ENCODE measurements at regions not wholly inside any gene's neighbourhood (a gene's known extent, or its start where the extent isn't known, plus 50 kb on each side); places are given as distances from the start of the nearest gene placed in this dataset.
"Not testable (repeated sequence)": the region's sequence is repeated elsewhere in the genome, so short reads cannot be mapped to it uniquely, and the experiment has no call there.

- not testable (repeated sequence) for DNase-seq (ENCODE audit: low read depth in 2 of 2)
These were observed 1414.7 kb downstream of the BRD1 start for GRCh38 chr22:48412931-48413330.

- DNase-seq (ENCODE audit: low read depth in 2 of 2) = no peak
These were observed 1417.1 kb downstream of the BRD1 start for GRCh38 chr22:48410536-48410935.

GRCh38 chr22:48407256-48407955, 1420.3 kb downstream of the BRD1 start:
- DNase-seq (ENCODE audit: low read depth in 2 of 2) = no peak

GRCh38 chr22:48406161-48406560, 1421.5 kb downstream of the BRD1 start:
- no peak for DNase-seq (ENCODE audit: low read depth in 2 of 2)

- no peak for DNase-seq (ENCODE audit: low read depth in 2 of 2)
These were observed 1421.9 kb downstream of the BRD1 start for GRCh38 chr22:48405741-48406140.

GRCh38 chr22:48404801-48405447, 1422.7 kb downstream of the BRD1 start:
- DNase-seq (ENCODE audit: low read depth in 2 of 2) = no peak

GRCh38 chr22:48403521-48404403, 1423.9 kb downstream of the BRD1 start:
- no peak for DNase-seq (ENCODE audit: low read depth in 2 of 2)

- no peak for DNase-seq (ENCODE audit: low read depth in 2 of 2)
These were observed 1425.1 kb downstream of the BRD1 start for GRCh38 chr22:48402591-48403031.

GRCh38 chr22:48401523-48401922, 1426.2 kb downstream of the BRD1 start:
- DNase-seq (ENCODE audit: low read depth in 2 of 2) = not testable (repeated sequence)

GRCh38 chr22:48398181-48398905, 1429.3 kb downstream of the BRD1 start:
- DNase-seq (ENCODE audit: low read depth in 2 of 2) = no peak

GRCh38 chr22:48397531-48398180, 1430.0 kb downstream of the BRD1 start:
- DNase-seq (ENCODE audit: low read depth in 2 of 2) = no peak

GRCh38 chr22:48396785-48397530, 1430.7 kb downstream of the BRD1 start:
- DNase-seq (ENCODE audit: low read depth in 2 of 2) = no peak

- DNase-seq (ENCODE audit: low read depth in 2 of 2) = no peak
These were observed 1431.4 kb downstream of the BRD1 start for GRCh38 chr22:48396091-48396784.

- DNase-seq (ENCODE audit: low read depth in 2 of 2) = no peak
These were observed 1432.5 kb downstream of the BRD1 start for GRCh38 chr22:48395201-48395600.

GRCh38 chr22:48394787-48395186, 1432.9 kb downstream of the BRD1 start:
- DNase-seq (ENCODE audit: low read depth in 2 of 2) = no peak

- DNase-seq (ENCODE audit: low read depth in 2 of 2) = no peak
These were observed 1433.8 kb downstream of the BRD1 start for GRCh38 chr22:48393885-48394284.

- DNase-seq (ENCODE audit: low read depth in 2 of 2) = no peak
These were observed 1434.7 kb downstream of the BRD1 start for GRCh38 chr22:48393041-48393370.

GRCh38 chr22:48391820-48392219, 1435.9 kb downstream of the BRD1 start:
- DNase-seq (ENCODE audit: low read depth in 2 of 2) = no peak

GRCh38 chr22:48391171-48391711, 1436.4 kb downstream of the BRD1 start:
- DNase-seq (ENCODE audit: low read depth in 2 of 2) = no peak

GRCh38 chr22:48389916-48390315, 1437.8 kb downstream of the BRD1 start:
- no peak for DNase-seq (ENCODE audit: low read depth in 2 of 2)

Measured in dermis microvascular lymphatic vessel endothelial cell (primary cell).